ENCODE measurements at regions not wholly inside any gene's neighbourhood (a gene's known extent, or its start where the extent isn't known, plus 50 kb on each side); places are given as distances from the start of the nearest gene placed in this dataset.

GRCh38 chr1:48051466-48052126, 54.4 kb upstream of the TRABD2B start:
- DNase-seq, result peak; percentile 5

- no peak for DNase-seq
These were observed 52.8 kb upstream of the TRABD2B start for GRCh38 chr1:48049823-48050535.

GRCh38 chr1:48048980-48049379, 51.8 kb upstream of the TRABD2B start:
- DNase-seq, result no peak

- no peak for DNase-seq
These were observed 50.9 kb upstream of the TRABD2B start for GRCh38 chr1:48048064-48048463.

GRCh38 chr1:48047116-48047515, 49.9 kb upstream of the TRABD2B start:
- no peak for DNase-seq
